Fibroblast of lung (primary cell): ENCODE measurements at regions not wholly inside any gene's neighbourhood (a gene's known extent, or its start where the extent isn't known, plus 50 kb on each side); places are given as distances from the start of the nearest gene placed in this dataset.

Experiments used
- CTCF ChIP-seq, 2 donors: IDR thresholded peaks in 1 of 2; conservative IDR thresholded peaks in 1 of 2; 1 replicate in 1 of 2; 2 replicates in 1 of 2; pipeline ENCODE4 v1.5.1; 2011 to 2012; ENCODE audit warnings: low read length in 2 of 2, control low read depth in 1 of 2, inconsistent platforms in 1 of 2, low read depth in 1 of 2, mild to moderate bottlenecking in 1 of 2
- EZH2 ChIP-seq: IDR thresholded peaks from 2 replicates; pipeline ENCODE4 v1.5.1; 2012; ENCODE audit warnings: low read length, control low read depth, mild to moderate bottlenecking; ENCODE audit errors: missing control alignments

- TF ChIP-seq CTCF (conservative IDR thresholded peaks at IDR 0.05 in 1 of 2, IDR thresholded peaks at IDR 0.05 in 1 of 2; ENCODE audit: low read depth in 1 of 2, low read length in 2 of 2) (no peak), EZH2 (no peak)
These were observed 407.6 kb downstream of the TLL1 start for GRCh38 chr4:166280642-166281041.
